SK-N-SH treated with all-trans-retinoic acid at 6 μM for 48 hours (cell line): ENCODE measurements at regions not wholly inside any gene's neighbourhood (a gene's known extent, or its start where the extent isn't known, plus 50 kb on each side); places are given as distances from the start of the nearest gene placed in this dataset.

ENCODE experiments used
- PATZ1 ChIP-seq: fragments of 250-450 bp; sonication (Bioruptor Pico); IDR thresholded peaks from 2 replicates; pipeline ENCODE4 v1.8.0; 2020; ENCODE audit warnings: mild to moderate bottlenecking, moderate library complexity, borderline replicate concordance
- RARB ChIP-seq: fragments of 250-450 bp; sonication (Bioruptor Pico); IDR thresholded peaks from 2 replicates; pipeline ENCODE4 v1.8.0; 2021; ENCODE audit warnings: mild to moderate bottlenecking, moderate library complexity
- ZC3H10 ChIP-seq: fragments of 250-450 bp; sonication (Bioruptor Pico); IDR thresholded peaks from 2 replicates; pipeline ENCODE4 v1.5.1; 2021; ENCODE audit warnings: mild to moderate bottlenecking, moderate library complexity
- ZFP3 ChIP-seq: fragments of 250-450 bp; sonication (Bioruptor Pico); IDR thresholded peaks from 2 replicates; pipeline ENCODE4 v1.5.0; 2020; ENCODE audit warnings: mild to moderate bottlenecking, moderate library complexity
- ZNF70 ChIP-seq: fragments of 450-650 bp; formaldehyde crosslinking; IDR thresholded peaks from 2 replicates; pipeline ENCODE4 v1.5.0; 2020; ENCODE audit warnings: mild to moderate bottlenecking, moderate library complexity

GRCh38 chr17:71801301-71801700, 319.5 kb upstream of the SOX9 start:
- TF ChIP-seq ZC3H10 (CRISPR knock-in tag), result no peak
- no peak for TF ChIP-seq ZNF70 (CRISPR knock-in tag)
- no peak for TF ChIP-seq PATZ1 (CRISPR knock-in tag)
- no peak for TF ChIP-seq ZFP3 (CRISPR knock-in tag)
- no peak for TF ChIP-seq RARB (CRISPR knock-in tag)
